K562 (cell line): ENCODE measurements at regions not wholly inside any gene's neighbourhood (a gene's known extent, or its start where the extent isn't known, plus 50 kb on each side); places are given as distances from the start of the nearest gene placed in this dataset.

Experiments
- CHD4 ChIP-seq: fragments of 200-600 bp; sonication (generic); IDR thresholded peaks from 3 replicates; pipeline ENCODE4 v1.6.1; 2012; ENCODE audit warnings: low read depth, mild to moderate bottlenecking, mixed read lengths, low read length, inconsistent platforms; ENCODE audit not compliant: insufficient read depth, insufficient replicate concordance, poor library complexity, severe bottlenecking
- E2F6 ChIP-seq, 2 experiments: IDR thresholded peaks; 2 replicates each; pipeline ENCODE4 v1.6.1; 2011; ENCODE audit warnings: borderline replicate concordance in 1 of 2, control low read depth in 1 of 2, low read depth in 1 of 2, low read length in 1 of 2, mild to moderate bottlenecking in 1 of 2, mixed read lengths in 1 of 2, moderate library complexity in 1 of 2; ENCODE audit not compliant: insufficient read depth in 1 of 2, insufficient read length in 1 of 2, poor library complexity in 1 of 2, severe bottlenecking in 1 of 2; ENCODE audit errors: extremely low read depth in 1 of 2
- HLTF ChIP-seq: fragments of 450-650 bp; IDR thresholded peaks from 2 replicates; pipeline ENCODE4 v1.6.1; 2016
- HMGN3 ChIP-seq: IDR thresholded peaks from 2 replicates; pipeline ENCODE4 v1.6.1; 2011; ENCODE audit warnings: borderline replicate concordance, low read depth, mild to moderate bottlenecking, mixed read lengths, low read length; ENCODE audit not compliant: insufficient read length; ENCODE audit errors: extremely low read depth
- MYC ChIP-seq, 2 experiments: fragments of 250-450 bp in 1 of 2; sonication (Bioruptor Pico) in 1 of 2; IDR thresholded peaks; 2 replicates each; pipeline versions ENCODE4 v1.5.1 to v1.6.1; 2012 to 2021; ENCODE audit warnings: low read depth in 2 of 2, borderline replicate concordance in 1 of 2, improper control_type of control experiment in 1 of 2, low read length in 1 of 2, mild to moderate bottlenecking in 1 of 2, moderate library complexity in 1 of 2
- SIN3A ChIP-seq, 2 experiments: fragments of 150-350 bp in 1 of 2; IDR thresholded peaks; 2 replicates each; pipeline ENCODE4 v1.6.1; 2011 to 2016; ENCODE audit warnings: borderline replicate concordance in 2 of 2, low read depth in 2 of 2, low read length in 2 of 2, mild to moderate bottlenecking in 2 of 2, moderate library complexity in 2 of 2; ENCODE audit not compliant: control insufficient read depth in 1 of 2
- ZNF146 ChIP-seq: IDR thresholded peaks from one replicate; pipeline ENCODE4 v1.6.1; 2018; ENCODE audit warnings: missing compliant biosample characterization; ENCODE audit not compliant: unreplicated experiment
- ZNF431 ChIP-seq: sonication (generic); formaldehyde crosslinking; IDR thresholded peaks from 2 replicates; pipeline ENCODE4 v1.8.0; 2022; ENCODE audit warnings: mild to moderate bottlenecking, missing genetic modification reagents
- ZNF511 ChIP-seq: sonication (generic); formaldehyde crosslinking; IDR thresholded peaks from 2 replicates; pipeline ENCODE4 v1.8.0; 2022; ENCODE audit warnings: mild to moderate bottlenecking, missing genetic modification reagents
- ZNF592 ChIP-seq: fragments of 450-650 bp; IDR thresholded peaks from 2 replicates; pipeline ENCODE4 v1.6.1; 2017; ENCODE audit warnings: antibody characterized with exemption, mild to moderate bottlenecking

- TF ChIP-seq MYC (IDR thresholded peaks at IDR 0.05; ENCODE audit: low read depth, low read length): peak; percentile 52; the same call in 1 of the 2 replicates
- TF ChIP-seq MYC (CRISPR knock-in tag; IDR thresholded peaks at IDR 0.05; ENCODE audit: borderline replicate concordance, low read depth): no peak
- 0 out of 2 replicates have a peak, but pooled peaks have one; percentile 32 for TF ChIP-seq ZNF431
- TF ChIP-seq ZNF592: peak; percentile 80
- no peak for TF ChIP-seq HMGN3
- 0 out of 2 replicates have a peak, but pooled peaks have one; percentile 40 for TF ChIP-seq ZNF511 (CRISPR knock-in tag)
- TF ChIP-seq CHD4: no peak
- TF ChIP-seq SIN3A (IDR thresholded peaks at IDR 0.05; ENCODE audit: borderline replicate concordance in 2 of 2, control insufficient read depth in 1 of 2, low read depth in 2 of 2, low read length in 2 of 2): no peak
- no peak for TF ChIP-seq HLTF
- peak; percentile 47 to 62 for TF ChIP-seq E2F6 (IDR thresholded peaks at IDR 0.05; ENCODE audit: borderline replicate concordance in 1 of 2, extremely low read depth in 1 of 2, insufficient read depth in 1 of 2, insufficient read length in 1 of 2, low read depth in 1 of 2, low read length in 1 of 2, poor library complexity in 1 of 2, severe bottlenecking in 1 of 2)
- no peak for TF ChIP-seq ZNF146
Observed at GRCh38 chr6:14804001-14804784, 441.7 kb upstream of the JARID2 start (continued).
